Endothelial cell of umbilical vein (primary cell): ENCODE measurements at regions not wholly inside any gene's neighbourhood (a gene's known extent, or its start where the extent isn't known, plus 50 kb on each side); places are given as distances from the start of the nearest gene placed in this dataset.

ENCODE experiments used
- BruUV-seq: library from RNA; stranded (reverse); fragments of 400-500 nt; replicated peaks from 2 replicates; lab custom pipeline; 2021; lab: Mats Ljungman, UMichigan
- CTCF ChIA-PET: fragments of 300-600, 350-600 bp; sonication (Branson Sonifier 250); formaldehyde crosslinking; loops from one replicate; lab custom pipeline; 2021; ENCODE audit warnings: antibody characterized with exemption, inconsistent platforms; lab: Charles Lee
- POLR2A ChIA-PET: fragments of 300-600, 350-600 bp; sonication (Branson Sonifier 250); formaldehyde crosslinking; loops from one replicate; lab custom pipeline; 2021; ENCODE audit warnings: antibody characterized with exemption, inconsistent platforms; lab: Charles Lee
- DNase-seq: peaks from one replicate; pipeline ENCODE4 v3.0.0-alpha.2; 2011; ENCODE audit warnings: low read depth, low spot score
- FAIRE-seq: peaks from 2 replicates; lab custom pipeline; 2011; peaks lifted over from hg19 to GRCh38; lab: Jason Lieb, UNC
- H2AFZ ChIP-seq: 2 replicates; pipeline ENCODE4 v1.6.0; 2012; ENCODE audit warnings: low read depth, low read length, control low read depth, inconsistent platforms
- H3K27ac ChIP-seq: 2 replicates; pipeline ENCODE4 v1.5.1; 2011; ENCODE audit warnings: low read depth, mild to moderate bottlenecking, control low read depth, low read length, moderate library complexity; ENCODE audit not compliant: insufficient read depth
- H3K27me3 ChIP-seq, 2 experiments: 2 replicates each; pipeline versions ENCODE4 v1.6.0 to v1.6.1; 2011; ENCODE audit warnings: low read length in 2 of 2, mixed read lengths in 1 of 2; ENCODE audit not compliant: control insufficient read depth in 2 of 2, insufficient read depth in 2 of 2
- H3K36me3 ChIP-seq, 2 experiments: 2 replicates in 1 of 2; 3 replicates in 1 of 2; pipeline ENCODE4 v1.5.1; 2011; ENCODE audit warnings: low read length in 2 of 2, mild to moderate bottlenecking in 1 of 2, moderate library complexity in 1 of 2; ENCODE audit not compliant: control insufficient read depth in 2 of 2, insufficient read depth in 2 of 2; ENCODE audit errors: extremely low read depth in 1 of 2
- H3K4me1 ChIP-seq: 3 replicates; pipeline ENCODE4 v1.5.1; 2011; ENCODE audit warnings: mild to moderate bottlenecking, low read length; ENCODE audit not compliant: control insufficient read depth, insufficient read depth; ENCODE audit errors: extremely low read depth
- H3K4me2 ChIP-seq: 2 replicates; pipeline ENCODE4 v1.6.1; 2011; ENCODE audit warnings: low read length, control low read depth, mixed read lengths; ENCODE audit not compliant: insufficient read depth
- H3K4me3 ChIP-seq, 3 experiments: fragments of 200-600 bp in 1 of 3; sonication (generic), shearing (Covaris generic) in 1 of 3; replicated peaks in 1 of 3; 2 replicates each; pipeline ENCODE4 v1.5.1; 2011 to 2016; ENCODE audit warnings: control low read depth in 3 of 3, low read length in 3 of 3, mild to moderate bottlenecking in 2 of 3, inconsistent platforms in 1 of 3, low read depth in 1 of 3, moderate library complexity in 1 of 3; ENCODE audit not compliant: insufficient read depth in 1 of 3
- H3K79me2 ChIP-seq: 2 replicates; pipeline ENCODE4 v1.6.0; 2012; ENCODE audit warnings: low read length, inconsistent platforms; ENCODE audit not compliant: control insufficient read depth, insufficient read depth
- H3K9ac ChIP-seq: replicated peaks from 2 replicates; pipeline ENCODE3; 2011; ENCODE audit warnings: low read length, control low read depth; ENCODE audit not compliant: insufficient read depth; ENCODE audit errors: extremely low read depth
- H3K9me1 ChIP-seq: replicated peaks from 3 replicates; pipeline ENCODE4 v1.6.0; 2011; ENCODE audit warnings: mild to moderate bottlenecking, low read length; ENCODE audit not compliant: control insufficient read depth, insufficient read depth; ENCODE audit errors: extremely low read depth
- H3K9me3 ChIP-seq: replicated peaks from 2 replicates; pipeline ENCODE4 v1.5.1; 2012; ENCODE audit warnings: low read length, inconsistent platforms; ENCODE audit not compliant: control insufficient read depth, insufficient read depth
- H4K20me1 ChIP-seq: replicated peaks from 2 replicates; pipeline ENCODE3; 2011; ENCODE audit warnings: mild to moderate bottlenecking, low read length; ENCODE audit not compliant: control insufficient read depth, insufficient read depth; ENCODE audit errors: extremely low read depth
- CTCF ChIP-seq, 2 donors: IDR thresholded peaks; 1 replicate in 1 of 2; 2 replicates in 1 of 2; pipeline ENCODE4 v1.5.1; 2011; ENCODE audit warnings: low read length in 2 of 2, mild to moderate bottlenecking in 2 of 2, moderate library complexity in 2 of 2, control low read depth in 1 of 2, inconsistent platforms in 1 of 2, low read depth in 1 of 2; ENCODE audit not compliant: insufficient read depth in 1 of 2; ENCODE audit errors: extremely low read depth in 1 of 2
- EZH2 ChIP-seq: IDR thresholded peaks from 2 replicates; pipeline ENCODE4 v1.6.1; 2012; ENCODE audit warnings: borderline replicate concordance, low read depth, mild to moderate bottlenecking, moderate library complexity, low read length, inconsistent platforms; ENCODE audit not compliant: severe bottlenecking
- FOS ChIP-seq: IDR thresholded peaks from 2 replicates; pipeline ENCODE4 v1.6.1; 2011; ENCODE audit warnings: mild to moderate bottlenecking, low read length, moderate library complexity, borderline replicate concordance; ENCODE audit not compliant: insufficient read depth
- GATA2 ChIP-seq: IDR thresholded peaks from 2 replicates; pipeline ENCODE4 v1.7.0; 2011; ENCODE audit warnings: low read depth, mild to moderate bottlenecking, moderate library complexity, mixed read lengths, low read length; ENCODE audit not compliant: insufficient read length, insufficient read depth
- JUN ChIP-seq: IDR thresholded peaks from 2 replicates; pipeline ENCODE4 v1.6.1; 2011; ENCODE audit warnings: borderline replicate concordance, low read depth; ENCODE audit not compliant: insufficient read length, insufficient read depth
- MAX ChIP-seq: IDR thresholded peaks from 2 replicates; pipeline ENCODE4 v1.6.1; 2011; ENCODE audit not compliant: insufficient read depth, insufficient read length
- MYC ChIP-seq: IDR thresholded peaks from one replicate; pipeline ENCODE4 v1.6.1; 2011; ENCODE audit warnings: mild to moderate bottlenecking, low read depth, low read length
- POLR2A ChIP-seq: IDR thresholded peaks from 2 replicates; pipeline ENCODE4 v1.6.1; 2012; ENCODE audit warnings: low read depth, mild to moderate bottlenecking, control low read depth, low read length
- POLR2AphosphoS5 ChIP-seq: IDR thresholded peaks from 2 replicates; pipeline ENCODE4 v1.6.1; 2012; ENCODE audit warnings: low read depth, mild to moderate bottlenecking, control low read depth, low read length, moderate library complexity; ENCODE audit not compliant: insufficient read depth
- dilution Hi-C: fragments of 300-500 bp; cut with MboI; formaldehyde crosslinking; loops from one replicate; pipeline ENCODE4 v1.15.0; 2019; ENCODE audit warnings: low sequenced_read_pairs; ENCODE audit not compliant: extremely low pct_ligation_motif_present
- intact Hi-C: fragments of 100-400 bp; cut with micrococcal nuclease; formaldehyde crosslinking; loops from one replicate; pipeline ENCODE4 v1.10.0; 2022

- intact Hi-C loops (no loop called here), dilution Hi-C loops (no loop called here)
- no peaks in the 10 kb centered on the region for H3K36me3 ChIP-seq
- FAIRE-seq (no peak), DNase-seq (no peak)
- no TSS peak for BruUV-seq
- no peaks in the 10 kb centered on the region for H3K27me3 ChIP-seq
- H3K4me3 ChIP-seq, result no peak overlapping the region
- no peak overlapping the region for H3K9ac ChIP-seq
- no peaks in the 10 kb centered on the region for H3K79me2 ChIP-seq
- no peak overlapping the region for H2AFZ ChIP-seq
- TF ChIP-seq POLR2A (no peak), FOS (no peak), MAX (no peak), POLR2AphosphoS5 (no peak), MYC (no peak), CTCF (IDR thresholded peaks at IDR 0.05; ENCODE audit: extremely low read depth in 1 of 2, insufficient read depth in 1 of 2, low read depth in 1 of 2, low read length in 2 of 2) (no peak), EZH2 (no peak), GATA2 (no peak), JUN (no peak)
- no peak overlapping the region for H3K4me2 ChIP-seq
- POLR2A ChIA-PET, result no interaction called here
- H4K20me1 ChIP-seq, result no peaks in the 10 kb centered on the region
- H3K9me3 ChIP-seq, result no peaks in the 10 kb centered on the region
- no peaks in the 10 kb centered on the region for H3K9me1 ChIP-seq
- no peak overlapping the region for H3K27ac ChIP-seq
- CTCF ChIA-PET, result no interaction called here
- no peaks in the 10 kb centered on the region for H3K4me1 ChIP-seq
Observed at GRCh38 chr3:147895509-147895908, 486.3 kb downstream of the ZIC1 start.
